ENCODE measurements at regions not wholly inside any gene's neighbourhood (a gene's known extent, or its start where the extent isn't known, plus 50 kb on each side); places are given as distances from the start of the nearest gene placed in this dataset.

DNA sequence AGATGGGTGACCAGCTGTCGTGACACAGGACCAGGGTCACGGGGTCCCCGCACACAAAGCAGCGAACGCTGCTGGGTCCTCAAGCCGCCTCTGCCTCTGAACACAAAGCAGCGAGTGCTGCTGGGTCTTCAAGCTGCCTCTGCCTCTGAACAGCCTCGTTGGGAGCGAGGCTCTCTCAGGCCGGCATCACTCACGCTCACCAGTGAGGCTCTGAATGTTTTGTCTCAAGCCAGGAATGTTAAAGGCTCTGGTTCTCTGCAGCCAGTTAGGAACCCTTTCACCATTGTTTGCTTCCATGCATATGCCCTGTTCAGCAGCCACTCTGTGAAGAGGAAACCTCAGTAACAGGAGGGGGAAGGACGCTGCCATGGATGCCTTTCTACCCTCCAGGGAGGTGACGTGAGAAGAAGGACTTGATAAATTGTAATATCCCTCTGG, 82.7 kb upstream of the TAF11L2 start:
- TF ChIP-seq POLR2A (IDR thresholded peaks at IDR 0.05) (no peak), POLR2AphosphoS5 (IDR thresholded peaks at IDR 0.05; ENCODE audit: insufficient read depth in 1 of 2, low read depth in 1 of 2) (no peak)
- TF ChIP-seq, protein P1, sequence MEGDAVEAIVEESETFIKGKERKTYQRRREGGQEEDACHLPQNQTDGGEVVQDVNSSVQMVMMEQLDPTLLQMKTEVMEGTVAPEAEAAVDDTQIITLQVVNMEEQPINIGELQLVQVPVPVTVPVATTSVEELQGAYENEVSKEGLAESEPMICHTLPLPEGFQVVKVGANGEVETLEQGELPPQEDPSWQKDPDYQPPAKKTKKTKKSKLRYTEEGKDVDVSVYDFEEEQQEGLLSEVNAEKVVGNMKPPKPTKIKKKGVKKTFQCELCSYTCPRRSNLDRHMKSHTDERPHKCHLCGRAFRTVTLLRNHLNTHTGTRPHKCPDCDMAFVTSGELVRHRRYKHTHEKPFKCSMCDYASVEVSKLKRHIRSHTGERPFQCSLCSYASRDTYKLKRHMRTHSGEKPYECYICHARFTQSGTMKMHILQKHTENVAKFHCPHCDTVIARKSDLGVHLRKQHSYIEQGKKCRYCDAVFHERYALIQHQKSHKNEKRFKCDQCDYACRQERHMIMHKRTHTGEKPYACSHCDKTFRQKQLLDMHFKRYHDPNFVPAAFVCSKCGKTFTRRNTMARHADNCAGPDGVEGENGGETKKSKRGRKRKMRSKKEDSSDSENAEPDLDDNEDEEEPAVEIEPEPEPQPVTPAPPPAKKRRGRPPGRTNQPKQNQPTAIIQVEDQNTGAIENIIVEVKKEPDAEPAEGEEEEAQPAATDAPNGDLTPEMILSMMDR (IDR thresholded peaks at IDR 0.05): no peak
